Tongue (tissue), 1 donor: ENCODE measurements at regions not wholly inside any gene's neighbourhood (a gene's known extent, or its start where the extent isn't known, plus 50 kb on each side); places are given as distances from the start of the nearest gene placed in this dataset.
"Not testable (repeated sequence)": the region's sequence is repeated elsewhere in the genome, so short reads cannot be mapped to it uniquely, and the experiment has no call there.

ENCODE experiments used
- DNase-seq: peaks from one replicate; pipeline ENCODE4 v3.0.0-alpha.2; 2015

DNA sequence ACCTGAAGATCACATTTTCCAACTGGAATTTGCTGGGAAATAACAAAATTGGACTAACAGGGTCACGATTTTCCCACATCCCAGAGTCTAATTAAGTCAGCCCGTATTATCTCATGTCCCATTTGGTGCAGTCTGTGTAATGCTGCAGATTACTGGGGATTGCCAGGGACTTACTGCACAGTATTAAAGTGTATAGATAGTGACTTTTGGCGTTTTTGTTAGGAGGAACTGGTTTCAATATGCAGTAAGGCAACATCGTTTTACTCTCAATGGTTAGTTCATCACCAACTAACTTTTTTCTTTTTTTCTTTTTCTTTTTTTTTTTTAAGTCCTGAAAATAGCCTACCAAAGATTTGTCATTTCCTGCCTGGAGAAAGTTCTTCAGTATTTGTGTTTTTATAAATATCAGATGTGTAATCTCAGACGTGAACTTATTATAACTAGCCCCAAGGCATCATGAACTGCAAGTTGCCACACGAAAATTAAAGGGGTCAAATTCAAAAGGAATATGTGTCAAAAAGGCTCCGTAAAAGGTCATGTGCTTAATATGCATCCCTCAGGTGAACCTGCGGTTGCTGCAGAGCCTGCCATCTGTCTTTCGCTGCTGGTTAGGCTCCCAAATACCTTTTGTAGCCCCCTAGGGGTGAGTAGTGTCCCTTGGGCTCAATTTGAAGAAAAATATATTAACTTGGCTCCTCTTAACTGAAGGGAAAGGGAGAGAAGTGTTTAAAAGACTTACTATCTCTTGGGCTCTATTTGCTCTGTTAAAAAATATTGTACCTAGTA, 176.7 kb upstream of the ADAMTSL1 start:
- peak; percentile 9 for DNase-seq

DNA sequence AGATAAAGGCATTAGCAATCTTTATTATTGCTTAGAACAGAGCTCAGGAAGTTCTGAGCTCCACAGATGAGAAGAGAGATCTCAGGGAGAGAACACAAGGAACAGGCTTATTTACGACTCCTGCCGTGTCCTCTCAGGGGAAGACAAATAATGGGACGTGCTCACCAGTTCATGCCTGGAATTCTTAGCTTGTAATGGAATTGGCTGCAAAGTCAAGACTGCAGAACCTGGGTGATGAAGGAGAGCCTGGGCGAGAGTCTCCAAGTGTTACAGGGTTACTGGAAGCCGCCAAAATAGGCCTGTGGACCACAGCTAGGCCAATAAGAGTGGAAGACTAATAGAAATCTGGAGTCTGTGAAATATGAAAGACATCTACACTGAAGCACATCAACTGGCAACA, 174.5 kb upstream of the ADAMTSL1 start:
- no peak for DNase-seq

DNA sequence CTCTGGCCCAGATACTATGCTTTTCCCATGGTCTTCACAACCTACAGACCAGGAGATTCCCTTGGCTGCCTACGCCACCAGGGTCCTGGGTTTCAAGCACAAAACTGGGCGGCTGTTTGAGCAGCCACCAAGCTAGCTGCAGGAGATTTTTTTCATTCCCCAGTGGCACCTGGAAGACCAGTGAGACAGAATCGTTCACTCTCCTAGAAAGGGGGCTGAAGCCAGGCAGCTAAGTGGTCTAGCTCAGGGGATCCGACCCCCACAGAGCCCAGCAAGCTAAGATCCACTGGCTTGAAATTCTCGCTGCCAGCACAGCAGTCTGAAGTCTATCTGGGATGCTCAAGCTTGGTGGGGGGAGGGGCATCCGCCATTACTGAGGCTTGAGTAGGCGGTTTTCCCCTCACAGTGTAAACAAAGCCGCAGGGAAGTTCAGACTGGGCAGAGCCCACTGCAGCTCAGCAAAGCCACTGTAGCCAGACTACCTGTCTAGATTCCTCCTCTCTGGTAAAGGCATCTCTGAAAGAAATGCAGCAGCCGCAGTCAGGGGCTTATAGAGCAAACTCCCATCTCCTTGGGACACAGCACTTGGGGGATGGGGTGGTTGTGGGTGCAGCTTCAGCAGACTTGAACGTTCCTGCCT, 168.7 kb upstream of the ADAMTSL1 start:
- not testable (repeated sequence) for DNase-seq

DNA sequence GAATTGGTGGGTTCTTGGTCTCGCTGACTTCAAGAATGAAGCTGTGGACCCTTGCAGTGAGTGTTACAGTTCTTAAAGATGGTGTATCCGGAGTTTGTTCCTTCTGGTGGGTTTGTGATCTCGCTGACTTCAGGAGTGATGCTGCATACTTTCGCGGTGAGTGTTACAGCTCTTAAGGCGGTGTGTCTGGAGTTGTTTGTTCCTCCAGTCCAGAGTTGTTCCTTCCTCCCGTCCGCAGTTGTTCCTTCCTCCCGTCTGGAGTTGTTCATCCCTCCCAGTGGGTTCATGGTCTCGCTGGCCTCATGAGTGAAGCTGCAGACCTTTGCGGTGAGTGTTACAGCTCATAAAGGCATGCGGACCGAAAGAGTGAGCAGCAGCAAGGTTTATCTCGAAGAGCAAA, 159.6 kb upstream of the ADAMTSL1 start:
- DNase-seq, result no peak

DNA sequence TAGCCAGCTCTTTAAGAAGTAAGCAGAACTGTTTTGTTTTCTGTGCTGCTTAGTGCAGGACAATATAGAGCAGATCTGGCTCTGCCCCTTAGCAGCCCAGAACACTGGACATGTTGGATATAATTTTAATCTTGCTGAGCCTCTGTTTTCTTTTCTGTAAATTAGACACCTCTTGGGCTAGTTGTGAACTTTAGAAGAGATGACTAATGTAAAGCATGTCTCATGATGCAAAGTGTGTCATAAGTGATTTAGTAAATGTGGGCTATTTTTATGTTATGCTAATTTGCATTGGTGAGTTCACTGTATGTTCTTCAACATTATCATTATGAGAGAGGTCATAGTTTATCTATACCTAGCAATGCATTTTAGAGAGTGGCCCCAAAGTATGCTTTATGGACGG, 156.1 kb upstream of the ADAMTSL1 start:
- no peak for DNase-seq

DNA sequence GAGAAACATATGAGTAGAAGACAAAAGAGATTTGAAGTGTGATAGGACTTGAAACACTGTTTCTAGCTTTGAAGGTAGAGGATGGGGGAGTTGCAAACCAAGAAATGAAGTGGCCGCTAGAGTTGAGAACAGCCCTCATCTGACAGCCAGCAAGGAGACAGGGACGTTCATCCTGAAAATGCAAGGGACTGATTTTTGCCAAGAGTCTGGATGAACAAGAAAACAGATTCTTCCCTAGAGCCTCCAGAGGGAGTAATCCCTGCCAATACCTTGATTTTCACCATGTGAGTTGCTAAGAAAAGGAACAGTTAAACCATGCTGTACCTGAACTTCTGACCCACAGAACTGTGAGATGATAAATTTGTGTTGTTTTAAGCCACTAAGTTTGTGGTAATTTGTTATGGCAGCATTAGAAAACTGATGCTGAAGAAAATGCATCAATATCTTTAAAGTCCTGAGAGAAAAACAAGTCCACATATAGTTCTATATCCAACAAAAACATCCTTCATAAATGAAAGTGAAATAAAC, 154.0 kb upstream of the ADAMTSL1 start:
- peak; percentile 46 for DNase-seq

DNA sequence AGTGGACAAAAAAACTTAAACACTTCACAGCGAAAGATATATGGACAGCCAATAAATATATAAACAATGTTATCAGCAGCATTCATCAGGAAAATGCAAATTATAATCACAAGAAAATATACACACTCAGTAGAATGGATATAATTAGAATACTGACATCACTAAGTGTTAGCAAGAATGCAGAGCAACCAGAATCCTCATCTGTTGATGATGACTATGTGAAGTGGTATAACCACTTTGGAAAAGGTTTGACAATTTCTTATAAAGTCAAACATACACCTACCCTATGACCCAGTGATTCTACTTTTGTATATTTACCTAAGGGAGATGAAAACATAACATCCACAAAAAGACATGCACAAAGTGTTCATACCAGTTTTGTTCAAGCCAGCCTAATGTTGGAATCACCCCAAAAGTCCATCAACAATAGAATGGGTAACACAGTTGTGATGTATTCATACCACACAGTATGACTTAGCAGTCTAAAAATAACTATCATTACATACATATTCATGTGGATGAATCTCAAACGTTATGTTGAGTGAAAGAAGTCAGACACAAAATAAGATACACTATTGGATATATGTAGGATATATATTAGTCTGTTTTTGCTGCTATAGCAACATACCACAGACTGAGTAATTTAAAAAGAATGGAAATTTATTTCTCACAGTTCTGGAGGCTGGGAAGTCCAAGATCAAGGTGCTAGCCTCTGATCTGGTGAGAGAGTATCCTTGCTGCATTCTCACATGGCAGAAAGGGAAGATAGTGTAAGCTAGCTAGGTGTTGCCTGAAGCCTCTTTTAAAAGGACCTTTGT, 148.8 kb upstream of the ADAMTSL1 start:
- DNase-seq, result no peak

DNA sequence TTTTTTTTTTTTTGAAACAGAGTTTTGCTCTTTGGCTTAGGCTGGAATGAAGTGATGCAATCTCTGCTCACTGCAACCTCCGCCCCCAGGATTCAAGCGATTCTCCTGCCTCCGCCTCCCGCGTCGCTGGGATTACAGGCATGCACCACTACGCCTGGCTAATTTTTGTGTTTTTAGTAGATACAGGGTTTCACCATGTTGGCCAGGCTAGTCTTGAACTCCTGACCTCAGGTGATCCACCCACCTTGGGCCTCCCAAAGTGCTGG, 148.3 kb upstream of the ADAMTSL1 start:
- DNase-seq, result not testable (repeated sequence)

DNA sequence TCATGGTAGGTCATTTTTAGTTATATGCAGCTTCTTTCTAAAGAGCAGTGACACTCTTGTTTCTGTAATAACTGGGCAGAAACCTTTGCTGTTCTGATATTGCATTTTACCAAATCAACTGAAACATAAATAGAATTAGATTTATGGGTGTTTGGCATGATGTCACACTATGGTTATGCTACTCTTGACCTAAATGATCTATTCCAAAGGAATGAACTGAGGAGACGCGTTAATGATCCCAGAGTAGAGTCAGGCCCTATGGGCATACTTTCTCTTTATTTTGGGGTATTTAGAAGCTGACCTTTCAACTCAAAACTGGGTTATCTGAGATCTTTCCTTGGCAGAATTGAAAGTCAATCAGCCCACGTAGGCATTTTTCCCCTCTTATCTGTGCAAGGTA, 146.8 kb upstream of the ADAMTSL1 start:
- no peak for DNase-seq

DNA sequence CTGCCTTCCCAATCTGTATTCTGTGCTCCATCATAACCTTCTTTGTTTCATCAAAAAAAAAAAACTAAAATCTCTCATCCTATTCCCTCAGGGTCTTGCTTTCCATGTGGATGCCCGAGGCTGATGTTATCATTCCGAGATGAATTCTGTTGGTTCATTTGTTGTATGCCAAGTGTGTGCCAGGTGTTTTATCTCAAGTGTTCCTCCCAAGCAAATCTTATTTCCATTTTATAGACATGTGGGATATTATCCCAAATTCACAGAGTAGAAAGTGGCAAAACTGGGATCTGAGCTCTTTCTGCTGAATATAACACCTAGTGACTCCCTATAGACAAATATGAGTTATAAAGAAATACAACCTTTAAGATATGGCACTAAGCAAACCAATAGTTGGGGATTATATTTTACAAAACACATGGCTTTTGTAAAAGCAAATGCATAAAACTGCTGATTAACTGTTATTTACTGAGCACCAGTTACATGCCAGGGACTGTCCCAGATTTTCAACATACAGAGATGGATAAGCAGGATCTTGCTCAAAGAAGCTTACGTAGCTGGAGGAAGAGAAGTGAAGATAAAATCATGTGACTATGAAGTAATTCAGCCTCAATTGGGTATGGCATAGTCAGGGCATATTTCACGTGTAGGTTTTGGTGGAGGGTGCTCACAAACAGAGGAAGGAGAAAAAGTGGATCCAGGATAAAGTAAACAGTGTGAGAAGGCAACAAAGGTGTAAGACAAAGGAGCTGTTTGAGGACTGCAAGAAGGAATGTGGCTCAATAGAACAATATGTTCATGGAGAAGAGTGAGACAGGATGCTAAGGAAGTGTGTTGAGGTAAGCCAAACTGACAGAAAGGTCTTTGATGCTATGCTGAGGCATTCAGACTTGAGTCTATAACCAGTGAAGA, 143.3 kb upstream of the ADAMTSL1 start:
- DNase-seq, result no peak

DNA sequence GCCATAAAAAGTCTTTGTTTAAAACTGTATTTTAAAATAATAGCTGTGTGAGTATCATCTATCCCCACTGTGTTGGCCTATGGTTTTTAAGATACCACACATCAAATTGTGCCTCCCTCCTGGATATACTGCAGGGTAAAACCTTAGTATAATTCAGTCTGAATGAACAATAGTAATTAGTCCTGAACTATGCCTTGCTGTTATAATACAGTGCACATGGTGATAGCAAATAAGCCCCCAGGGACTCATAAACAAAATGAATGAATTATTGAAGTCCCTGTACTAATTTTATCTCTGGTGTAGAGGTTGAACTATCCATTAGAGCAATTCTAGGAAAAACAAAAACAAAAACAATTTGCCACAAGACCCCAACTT, 142.7 kb upstream of the ADAMTSL1 start:
- no peak for DNase-seq

DNA sequence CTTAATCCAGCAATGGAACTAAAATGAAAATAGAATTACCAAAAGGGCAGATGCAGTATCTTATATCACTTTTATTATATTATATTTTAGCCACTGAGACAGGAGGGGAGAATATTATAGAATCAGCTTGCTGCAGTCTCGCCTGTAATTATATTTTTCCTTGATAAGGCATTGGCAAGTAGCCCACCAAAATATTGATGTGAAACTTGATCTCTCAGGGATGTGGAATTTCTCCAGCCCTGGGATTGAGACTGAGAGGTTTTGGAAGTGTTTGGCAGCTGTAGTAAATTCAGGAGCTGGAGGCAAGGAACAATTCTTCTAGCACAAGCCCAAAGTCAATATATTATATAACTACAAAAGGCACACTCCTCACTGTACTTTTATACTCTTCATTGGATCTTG, 142.1 kb upstream of the ADAMTSL1 start:
- peak; percentile 15 for DNase-seq

DNA sequence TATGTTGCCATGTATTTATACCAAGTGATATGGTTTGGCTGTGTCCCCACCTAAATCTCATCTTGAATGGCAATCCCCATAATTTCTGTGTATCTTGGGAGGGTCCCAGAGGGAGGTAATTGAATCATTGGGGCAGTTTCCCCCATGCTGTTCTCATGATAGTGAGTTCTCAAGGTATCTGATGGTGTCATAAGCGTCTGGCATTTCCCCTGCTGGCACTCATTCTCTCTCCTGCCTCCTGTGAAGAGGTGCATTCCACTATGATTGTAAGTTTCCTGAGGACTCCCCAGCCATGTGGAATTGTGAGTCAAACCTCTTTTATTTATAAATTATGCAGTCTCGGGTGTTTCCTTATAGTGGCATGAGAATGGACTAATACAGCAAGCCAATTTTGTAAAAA, 140.8 kb upstream of the ADAMTSL1 start:
- DNase-seq, result no peak

DNA sequence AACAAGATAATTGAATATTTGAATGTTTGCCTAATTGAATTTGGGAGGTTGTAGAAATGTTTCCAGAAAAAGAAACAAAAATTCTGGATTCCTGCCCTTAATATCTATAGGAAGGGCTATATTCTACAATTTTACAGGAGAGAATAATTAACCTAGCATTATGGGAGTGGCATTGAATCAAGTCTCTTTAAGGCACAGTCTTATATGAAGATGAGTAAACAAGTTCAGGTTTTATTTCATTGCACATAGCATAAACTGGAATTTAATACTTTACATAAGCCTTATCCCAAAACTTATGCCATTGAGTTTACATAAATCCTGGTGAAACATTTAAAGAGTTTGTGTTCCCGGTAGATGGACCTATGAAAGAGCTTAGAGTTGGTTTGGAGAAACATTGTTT, 138.1 kb upstream of the ADAMTSL1 start:
- DNase-seq, result no peak

DNA sequence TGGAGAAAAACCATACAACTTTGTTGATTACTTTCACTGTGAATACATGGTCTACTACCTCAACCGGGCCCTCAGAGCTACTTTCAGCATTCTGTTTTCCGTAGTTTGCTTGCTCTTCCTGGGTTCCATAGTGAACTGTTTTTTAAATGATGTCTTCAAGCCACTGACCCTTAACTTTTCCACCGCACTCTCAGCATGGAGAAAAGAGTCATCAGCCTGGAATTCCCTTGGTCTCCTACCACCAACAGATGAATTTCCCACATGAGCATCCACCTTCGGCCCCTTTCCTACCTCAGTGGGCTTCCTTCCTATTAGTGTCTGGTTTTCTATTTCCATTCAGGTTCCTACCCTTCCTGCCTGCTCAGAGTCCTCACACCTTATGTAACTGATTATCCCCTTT, 135.9 kb upstream of the ADAMTSL1 start:
- DNase-seq, result no peak

DNA sequence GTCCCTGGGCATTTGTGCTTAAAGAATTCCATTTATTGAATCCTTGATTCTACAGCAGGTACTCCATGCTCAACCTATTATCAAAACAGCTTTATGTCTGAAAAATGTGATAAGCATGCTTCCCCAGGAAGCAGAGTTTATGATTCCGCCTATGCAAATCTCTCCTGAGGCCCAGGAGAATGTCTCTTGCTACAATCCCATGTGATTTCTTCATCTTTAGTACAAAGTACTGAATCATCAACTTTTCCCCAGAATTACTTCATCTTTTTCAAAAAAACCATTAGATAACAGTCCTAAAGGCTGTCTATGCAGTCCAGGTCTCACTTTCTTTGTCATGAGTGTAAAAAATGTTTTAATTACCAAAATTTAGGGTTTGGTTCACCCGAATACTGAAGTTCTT, 130.2 kb upstream of the ADAMTSL1 start:
- no peak for DNase-seq

DNA sequence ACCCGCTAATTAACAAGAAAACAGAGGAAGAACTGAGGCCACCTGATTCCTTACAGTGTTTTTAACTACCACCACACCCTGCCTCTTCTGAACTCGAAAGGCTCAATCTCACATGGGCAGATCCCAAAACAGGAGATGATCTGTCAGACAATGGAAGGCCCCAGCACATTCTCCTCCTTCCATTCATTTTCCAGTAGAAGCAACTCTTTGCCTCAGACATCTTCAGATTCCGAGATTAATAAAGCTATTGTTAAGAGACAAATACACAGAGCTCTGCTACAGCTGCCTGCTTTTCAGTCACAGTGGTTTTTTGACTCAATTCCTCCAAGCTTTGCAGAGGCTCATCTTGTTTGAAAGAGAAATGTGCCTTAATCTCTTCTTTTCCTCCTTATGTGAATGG, 127.2 kb upstream of the ADAMTSL1 start:
- no peak for DNase-seq

DNA sequence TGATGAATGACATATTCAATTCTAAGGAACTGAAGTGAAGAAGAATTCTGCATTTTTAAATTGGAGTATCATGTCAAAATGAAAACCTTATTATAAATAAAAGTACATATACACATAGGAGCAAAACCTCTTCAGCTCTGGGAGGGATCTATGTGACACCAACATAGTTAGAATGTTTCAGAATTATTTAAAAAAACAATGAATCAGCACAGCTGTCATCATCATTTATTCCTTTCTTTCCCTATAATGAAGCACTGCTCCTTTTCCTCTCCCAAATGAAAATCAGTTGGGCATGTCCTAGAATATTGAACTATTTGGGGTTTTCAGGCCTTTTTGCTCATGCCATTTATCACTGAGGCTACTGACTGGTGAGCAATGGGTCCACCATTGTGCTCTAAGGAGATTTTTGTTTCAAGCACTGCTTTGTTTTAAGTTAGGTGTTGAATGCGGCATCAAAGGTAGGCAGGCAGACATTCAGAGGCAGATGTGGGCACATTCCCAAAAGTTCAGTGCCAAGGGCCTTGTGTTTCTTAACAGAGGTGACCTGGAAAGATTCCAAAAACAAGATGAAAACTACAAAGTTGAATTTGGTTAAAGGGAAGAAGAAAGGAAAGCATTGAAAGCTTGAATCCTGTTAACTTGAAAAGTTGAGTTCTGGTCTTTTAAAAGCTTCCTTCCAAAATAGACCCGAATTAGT, 126.4 kb upstream of the ADAMTSL1 start:
- no peak for DNase-seq

DNA sequence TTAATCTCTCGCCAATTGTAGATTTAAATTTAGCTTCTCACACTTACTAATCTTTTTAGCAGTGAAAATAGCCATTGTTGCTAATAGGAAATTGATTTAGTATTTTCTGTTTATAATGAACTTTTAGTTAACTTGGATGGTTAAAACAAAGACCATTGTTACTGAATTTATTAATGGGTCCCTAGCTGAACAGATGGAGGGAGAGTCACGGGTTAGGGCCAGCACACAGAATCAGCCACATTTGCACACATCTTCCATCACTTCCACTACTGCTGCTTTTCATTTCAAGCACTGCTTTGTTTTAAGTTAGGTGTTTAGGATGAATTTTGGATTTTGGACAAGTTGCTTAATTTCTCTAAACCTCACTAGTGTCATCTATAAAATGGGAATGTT, 125.9 kb upstream of the ADAMTSL1 start:
- DNase-seq, result no peak

DNA sequence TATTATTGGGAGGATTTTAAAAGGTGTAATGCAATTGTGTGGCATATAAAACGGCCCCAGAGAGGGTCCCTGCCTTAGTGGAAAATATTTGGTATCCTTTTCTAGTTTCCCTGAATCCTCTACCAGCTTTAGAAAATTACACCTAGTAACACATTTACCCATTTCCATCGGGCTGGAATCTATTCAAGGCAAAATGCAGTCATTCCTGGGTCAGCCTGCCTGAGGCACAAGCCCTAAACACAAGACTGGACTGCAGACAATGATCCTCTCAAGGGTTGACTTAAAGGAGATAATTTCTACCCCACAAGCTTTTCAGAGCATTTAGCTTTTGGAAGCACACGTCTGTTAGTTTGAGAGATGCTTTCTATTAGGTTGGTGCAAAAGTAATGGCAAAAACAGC, 124.4 kb upstream of the ADAMTSL1 start:
- no peak for DNase-seq

DNA sequence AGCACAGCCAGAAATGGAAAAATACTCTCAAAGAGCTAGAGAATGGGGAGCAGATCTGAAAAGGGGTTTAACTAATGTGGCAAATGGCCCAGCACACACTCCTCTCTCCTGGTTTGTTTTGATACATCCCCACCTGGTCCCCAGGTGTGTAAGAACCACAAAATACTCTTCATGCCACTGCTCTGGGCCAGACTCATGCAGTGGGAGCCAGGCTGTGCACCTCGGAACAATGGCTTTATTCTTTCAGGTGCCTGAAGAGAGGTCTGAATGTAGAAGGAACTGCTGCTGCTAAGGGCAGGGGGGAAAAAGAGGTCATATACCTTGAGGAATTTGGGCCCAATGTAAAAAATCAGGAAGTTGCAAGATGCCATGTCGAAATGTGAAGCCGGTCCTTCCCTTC, 123.9 kb upstream of the ADAMTSL1 start:
- no peak for DNase-seq
